Activated T-cell treated with anti-CD3 and anti-CD28 coated beads, Interleukin-2, amount 50 U/mL, for 72 hours (primary cell): ENCODE measurements at regions not wholly inside any gene's neighbourhood (a gene's known extent, or its start where the extent isn't known, plus 50 kb on each side); places are given as distances from the start of the nearest gene placed in this dataset.
"Not testable (repeated sequence)": the region's sequence is repeated elsewhere in the genome, so short reads cannot be mapped to it uniquely, and the experiment has no call there.

Experiments used
- ATAC-seq, 2 donors: fragments of 150-1000 bp; cut with Tn5 transposase; replicated peaks in 1 of 2; 2 replicates each; pipeline ENCODE4 v1.10.0; 2021; ENCODE audit warnings: moderate library complexity in 2 of 2, mild to moderate bottlenecking in 1 of 2
- DNase-seq, 2 donors: peaks; one replicate each; pipeline ENCODE4 v3.0.0; 2021 to 2022; ENCODE audit warnings: mixed read lengths in 1 of 2
- H3K27ac Mint-ChIP-seq: one replicate; pipeline ENCODE4 v1.8.0; 2022; ENCODE audit warnings: mild to moderate bottlenecking, moderate library complexity, mixed read lengths
- H3K27me3 Mint-ChIP-seq: one replicate; pipeline ENCODE4 v1.8.0; 2022; ENCODE audit warnings: low read depth, mixed read lengths
- H3K36me3 Mint-ChIP-seq, 2 donors: one replicate each; pipeline ENCODE4 v1.8.0; 2022; ENCODE audit warnings: mixed read lengths in 2 of 2, mild to moderate bottlenecking in 1 of 2; ENCODE audit not compliant: insufficient read depth in 2 of 2
- H3K4me1 Mint-ChIP-seq: one replicate; pipeline ENCODE4 v1.8.0; 2022; ENCODE audit warnings: low read depth, mixed read lengths
- H3K4me3 Mint-ChIP-seq, 2 donors: one replicate each; pipeline ENCODE4 v1.8.0; 2022; ENCODE audit warnings: mild to moderate bottlenecking in 2 of 2, mixed read lengths in 2 of 2, moderate library complexity in 2 of 2
- H3K9me3 Mint-ChIP-seq, 2 donors: one replicate each; pipeline ENCODE4 v1.8.0; 2022; ENCODE audit warnings: mixed read lengths in 2 of 2

- no peak for DNase-seq
- no peaks in the 10 kb centered on the region for H3K27me3 Mint-ChIP-seq
- H3K9me3 Mint-ChIP-seq, result peaks cover 5% of the 10 kb centered on the region in 2 donors
- H3K36me3 Mint-ChIP-seq, result peaks cover 3% of the 10 kb centered on the region in 2 donors
- no peaks in the 10 kb centered on the region for H3K4me1 Mint-ChIP-seq
- ATAC-seq, result no peak
- no peak overlapping the region for H3K4me3 Mint-ChIP-seq
- no peak overlapping the region for H3K27ac Mint-ChIP-seq
Measured at GRCh38 chr20:29452186-29452585, 1805.3 kb upstream of the DEFB115 start.

- DNase-seq, H3K4me3 Mint-ChIP-seq, H3K4me1 Mint-ChIP-seq, H3K36me3 Mint-ChIP-seq, ATAC-seq, H3K27ac Mint-ChIP-seq, H3K27me3 Mint-ChIP-seq, H3K9me3 Mint-ChIP-seq: not testable (repeated sequence)
Measured at GRCh38 chr20:29456987-29457693, 1800.3 kb upstream of the DEFB115 start.

- Mint-ChIP-seq H3K9me3 (peaks cover 8 to 20% of the 10 kb centered on the region in 2 donors), H3K27ac (no peak overlapping the region), H3K36me3 (peaks cover 2 to 3% of the 10 kb centered on the region in 2 donors), H3K4me3 (no peak overlapping the region), H3K4me1 (no peaks in the 10 kb centered on the region), H3K27me3 (no peaks in the 10 kb centered on the region)
- ATAC-seq, result no peak
- no peak for DNase-seq
Measured at GRCh38 chr20:29472606-29473005, 1784.9 kb upstream of the DEFB115 start.

DNA sequence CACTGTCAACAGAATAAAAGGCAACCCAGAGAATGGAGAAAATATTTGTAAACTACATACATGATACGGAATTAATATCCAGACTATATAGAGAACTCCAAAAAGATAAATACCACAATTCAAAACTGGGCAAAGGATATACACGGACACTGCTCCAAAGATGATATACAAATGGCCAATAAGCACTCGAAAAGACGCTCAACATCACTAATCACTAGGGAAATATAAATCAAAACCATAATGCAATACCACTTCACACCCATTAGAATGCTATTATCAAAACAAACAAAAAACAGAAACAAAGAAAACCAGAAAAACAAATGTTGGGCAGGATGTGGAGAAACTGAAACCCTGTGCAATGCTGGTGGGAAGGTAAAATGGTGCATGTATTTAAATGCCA, 1764.6 kb upstream of the DEFB115 start:
- H3K9me3 Mint-ChIP-seq, result not testable (repeated sequence)

DNA sequence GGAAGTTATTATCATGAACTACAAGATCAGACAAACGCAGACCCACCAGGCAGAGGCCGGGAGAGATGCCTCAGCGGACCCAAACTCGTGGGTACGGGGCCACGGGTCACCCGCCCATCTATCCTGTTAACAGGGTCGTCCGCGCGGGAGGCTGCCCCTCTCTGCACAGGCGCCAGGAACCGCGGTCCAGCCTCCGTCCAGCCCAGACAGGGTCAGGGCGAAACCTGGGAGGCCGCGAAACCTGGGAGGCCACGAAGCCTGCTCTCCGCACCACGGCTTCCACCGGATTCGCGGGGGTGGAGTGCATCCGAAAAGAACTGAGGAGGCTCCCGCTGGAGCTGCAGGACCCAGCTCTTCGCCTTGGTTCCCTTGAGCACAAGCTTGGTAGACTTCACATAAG, 1760.7 kb upstream of the DEFB115 start:
- not testable (repeated sequence) for H3K36me3 Mint-ChIP-seq, H3K9me3 Mint-ChIP-seq, H3K27me3 Mint-ChIP-seq, ATAC-seq, H3K27ac Mint-ChIP-seq, DNase-seq, H3K4me1 Mint-ChIP-seq
- H3K4me3 Mint-ChIP-seq, result peak overlapping the region; percentile 5 to 41

More for the DNA sequence above, 1764.6 kb upstream of the DEFB115 start:
- not testable (repeated sequence) for H3K27me3 Mint-ChIP-seq, H3K36me3 Mint-ChIP-seq, ATAC-seq, H3K27ac Mint-ChIP-seq, H3K4me1 Mint-ChIP-seq, DNase-seq, H3K4me3 Mint-ChIP-seq

GRCh38 chr20:29497261-29497671, 1760.2 kb upstream of the DEFB115 start:
- H3K36me3 Mint-ChIP-seq, result peaks cover 0 to 1% of the 10 kb centered on the region in 2 donors
- H3K4me1 Mint-ChIP-seq, result no peaks in the 10 kb centered on the region
- ATAC-seq (no peak), DNase-seq (no peak)
- peak overlapping the region; percentile 5 to 41 for H3K4me3 Mint-ChIP-seq
- H3K9me3 Mint-ChIP-seq, result peaks cover 5 to 11% of the 10 kb centered on the region in 2 donors
- H3K27me3 Mint-ChIP-seq, result no peaks in the 10 kb centered on the region
- no peak overlapping the region for H3K27ac Mint-ChIP-seq

DNA sequence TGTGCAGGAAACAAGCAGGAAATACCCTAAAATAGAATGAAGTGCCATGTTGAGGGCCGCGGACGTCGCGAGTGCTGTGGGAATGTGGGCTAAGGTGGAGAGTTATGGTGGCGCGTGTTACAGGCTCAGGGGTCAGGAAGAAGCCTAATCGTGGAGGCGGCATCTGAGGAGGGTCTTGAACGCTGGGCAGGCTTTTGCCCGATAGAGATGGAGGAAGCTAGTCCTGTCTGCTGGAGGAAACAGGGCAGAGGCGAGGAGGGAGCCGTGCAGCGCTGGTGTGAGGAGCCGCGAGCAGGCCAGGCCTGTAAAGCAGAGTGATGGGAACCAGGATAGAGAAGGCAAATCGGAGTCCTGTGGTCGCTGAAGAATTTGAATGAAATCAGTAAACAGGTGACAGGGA, 1759.8 kb upstream of the DEFB115 start:
- ATAC-seq, H3K4me3 Mint-ChIP-seq, DNase-seq, H3K36me3 Mint-ChIP-seq, H3K27me3 Mint-ChIP-seq, H3K4me1 Mint-ChIP-seq, H3K27ac Mint-ChIP-seq: not testable (repeated sequence)
- peaks cover 5 to 11% of the 10 kb centered on the region in 2 donors for H3K9me3 Mint-ChIP-seq

DNA sequence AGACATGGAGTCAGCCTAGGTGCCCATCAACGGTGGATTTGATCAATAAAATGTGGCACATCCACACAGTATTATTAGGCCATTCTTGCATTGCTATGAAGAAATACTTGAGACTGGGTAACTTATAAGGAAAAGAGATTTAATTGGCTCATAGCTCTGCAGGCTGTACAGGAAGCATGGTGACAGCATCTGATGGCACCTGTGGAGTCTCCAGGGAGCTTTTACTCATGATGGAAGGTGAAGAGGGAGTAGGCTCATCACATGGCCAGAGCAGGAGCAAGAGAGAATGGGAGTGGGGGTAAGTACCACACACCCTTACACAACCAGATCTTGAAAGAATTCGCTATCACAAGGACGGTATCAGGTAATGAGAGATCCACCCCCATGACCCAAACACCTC, 1756.7 kb upstream of the DEFB115 start:
- DNase-seq, H3K9me3 Mint-ChIP-seq, H3K4me3 Mint-ChIP-seq, H3K27me3 Mint-ChIP-seq, H3K27ac Mint-ChIP-seq, H3K36me3 Mint-ChIP-seq, ATAC-seq, H3K4me1 Mint-ChIP-seq: not testable (repeated sequence)

DNA sequence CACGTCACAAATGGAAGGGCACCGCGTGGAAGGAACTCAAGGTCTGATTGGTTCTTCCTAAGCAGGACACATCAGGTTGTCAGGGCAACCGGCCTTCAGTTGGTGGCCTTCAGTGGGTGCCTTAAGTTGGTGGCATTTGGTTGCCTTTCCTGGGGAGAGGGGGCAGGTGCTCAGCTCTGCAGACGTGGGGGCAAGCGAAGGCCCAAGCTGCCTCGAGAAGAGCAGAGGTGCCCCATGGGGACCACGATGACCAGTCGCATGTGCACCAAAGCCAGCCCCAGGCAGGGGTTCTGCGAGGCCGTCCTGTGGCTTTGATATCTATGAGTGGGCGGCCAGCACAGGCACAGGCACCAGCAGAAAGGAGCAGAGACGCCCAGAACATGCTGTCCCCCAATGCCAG, 1742.8 kb upstream of the DEFB115 start:
- H3K4me1 Mint-ChIP-seq, H3K36me3 Mint-ChIP-seq, DNase-seq, H3K4me3 Mint-ChIP-seq, H3K27ac Mint-ChIP-seq, H3K27me3 Mint-ChIP-seq, ATAC-seq: not testable (repeated sequence)
- H3K9me3 Mint-ChIP-seq, result peaks cover 6 to 12% of the 10 kb centered on the region in 2 donors

- not testable (repeated sequence) for ATAC-seq, H3K36me3 Mint-ChIP-seq, H3K27ac Mint-ChIP-seq, H3K27me3 Mint-ChIP-seq, DNase-seq, H3K4me1 Mint-ChIP-seq, H3K4me3 Mint-ChIP-seq
- peaks cover 8 to 13% of the 10 kb centered on the region in 2 donors for H3K9me3 Mint-ChIP-seq
Measured at GRCh38 chr20:29516847-29517246, 1740.6 kb upstream of the DEFB115 start.

DNA sequence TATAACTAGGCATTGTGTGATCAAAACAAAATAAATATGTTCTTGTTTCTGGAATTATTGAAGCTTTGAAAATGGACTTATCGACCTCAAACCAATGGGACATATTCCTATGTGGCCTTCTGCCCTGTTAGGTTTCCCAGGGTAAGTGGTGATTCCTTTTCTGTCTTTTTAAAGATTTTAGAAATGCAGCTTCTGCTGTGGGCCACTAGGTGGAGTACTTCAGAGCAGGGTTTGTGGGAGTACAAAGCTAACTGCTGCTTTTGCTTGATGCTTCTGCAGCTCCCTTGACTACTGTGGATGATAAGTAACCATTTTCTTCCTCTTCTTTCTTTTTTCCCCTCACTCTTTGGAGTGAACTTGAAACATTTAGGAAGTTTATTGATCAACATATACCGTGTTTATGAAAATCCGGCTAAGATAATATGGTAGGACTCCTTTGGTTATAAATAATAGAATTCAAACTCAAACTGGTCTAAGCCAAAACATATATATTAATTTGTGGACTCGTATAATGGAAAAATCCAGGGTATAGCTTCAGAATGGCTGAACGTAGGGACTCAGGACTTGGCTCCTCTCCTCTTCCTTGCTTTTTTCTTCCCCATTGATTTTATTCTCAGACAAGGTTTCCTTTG, 1737.7 kb upstream of the DEFB115 start:
- not testable (repeated sequence) for H3K9me3 Mint-ChIP-seq, H3K4me3 Mint-ChIP-seq, ATAC-seq, DNase-seq, H3K4me1 Mint-ChIP-seq, H3K27me3 Mint-ChIP-seq, H3K27ac Mint-ChIP-seq, H3K36me3 Mint-ChIP-seq

DNA sequence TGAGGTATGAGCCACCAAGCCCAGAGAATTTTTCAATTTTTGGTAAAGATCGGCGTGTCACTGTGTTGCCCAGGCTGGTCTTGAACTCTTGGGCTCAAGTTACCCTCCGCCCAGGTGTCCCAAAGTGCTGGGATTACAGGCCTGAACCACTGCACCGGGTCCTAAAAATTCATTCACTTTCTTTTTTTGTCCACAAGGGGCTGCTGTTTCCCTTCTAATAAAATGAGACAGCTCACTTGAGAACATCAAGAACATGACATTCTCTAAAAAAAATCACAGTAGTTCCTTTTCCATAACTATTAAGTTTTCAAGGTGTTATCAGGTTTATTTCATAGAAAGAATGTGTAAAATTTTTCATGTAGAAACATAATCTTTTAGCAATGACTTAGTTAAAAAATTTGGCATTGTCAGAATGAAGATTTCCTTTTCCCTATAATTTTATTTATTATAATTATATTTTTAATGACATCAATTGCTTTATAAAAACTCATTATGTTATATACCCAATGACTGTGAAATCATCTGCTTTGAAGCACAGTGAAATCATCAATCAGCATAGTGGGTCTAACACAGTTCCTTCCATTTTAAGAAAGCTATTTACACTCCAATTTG, 1723.8 kb upstream of the DEFB115 start:
- H3K36me3 Mint-ChIP-seq, H3K9me3 Mint-ChIP-seq, H3K4me1 Mint-ChIP-seq, H3K4me3 Mint-ChIP-seq, DNase-seq, H3K27ac Mint-ChIP-seq, ATAC-seq, H3K27me3 Mint-ChIP-seq: not testable (repeated sequence)

GRCh38 chr20:29566901-29567635, 1690.4 kb upstream of the DEFB115 start:
- not testable (repeated sequence) for H3K36me3 Mint-ChIP-seq, H3K4me3 Mint-ChIP-seq

More at GRCh38 chr20:29566901-29567635, 1690.4 kb upstream of the DEFB115 start:
- ATAC-seq, H3K9me3 Mint-ChIP-seq, H3K4me1 Mint-ChIP-seq, H3K27me3 Mint-ChIP-seq, H3K27ac Mint-ChIP-seq, DNase-seq: not testable (repeated sequence)
